IMR-90 (cell line): ENCODE measurements at regions not wholly inside any gene's neighbourhood (a gene's known extent, or its start where the extent isn't known, plus 50 kb on each side); places are given as distances from the start of the nearest gene placed in this dataset.

Experiments used
- ATAC-seq: fragments of 200-7000 bp; cut with Tn5 transposase; 2 replicates; pipeline ENCODE4 v1.9.1; 2020; ENCODE audit warnings: low read depth, mild to moderate bottlenecking, moderate library complexity
- BruUV-seq: library from RNA; stranded (reverse); fragments of 400-500 nt; replicated peaks from 2 replicates; lab custom pipeline; 2021; lab: Mats Ljungman, UMichigan
- CTCF ChIA-PET: fragments of 300-600 bp; formaldehyde crosslinking; extraction: SDS; loops from one replicate; lab custom pipeline; 2021; ENCODE audit warnings: antibody characterized with exemption; lab: Yijun Ruan, JAX
- POLR2A ChIA-PET: fragments of 300-600 bp; sonication (Branson Sonifier 250); formaldehyde crosslinking; loops from one replicate; lab custom pipeline; 2022; ENCODE audit warnings: antibody characterized with exemption; ENCODE audit not compliant: unreplicated experiment; lab: Charles Lee
- DNase-seq: peaks from one replicate; pipeline ENCODE4 v3.0.0; 2013
- H2AFZ ChIP-seq: replicated peaks from 2 replicates; pipeline ENCODE3; 2013; ENCODE audit warnings: low read length, mild to moderate bottlenecking; ENCODE audit not compliant: poor library complexity
- H2AK5ac ChIP-seq: 2 replicates; pipeline ENCODE4 v1.6.1; 2013; ENCODE audit warnings: low read depth, low read length, inconsistent platforms
- H2AK9ac ChIP-seq: replicated peaks from 2 replicates; pipeline ENCODE3; 2013; ENCODE audit warnings: mild to moderate bottlenecking, low read depth, low read length, moderate library complexity; ENCODE audit not compliant: poor library complexity
- H2BK120ac ChIP-seq: 2 replicates; pipeline ENCODE4 v1.6.1; 2013; ENCODE audit warnings: low read depth, low read length, inconsistent platforms
- H2BK15ac ChIP-seq: 3 replicates; pipeline ENCODE4 v1.6.1; 2013; ENCODE audit warnings: low read depth, low read length, inconsistent platforms
- H2BK20ac ChIP-seq: 2 replicates; pipeline ENCODE4 v1.6.1; 2013; ENCODE audit warnings: low read depth, mild to moderate bottlenecking, inconsistent platforms, low read length, moderate library complexity
- H2BK5ac ChIP-seq: 2 replicates; pipeline ENCODE4 v1.6.1; 2013; ENCODE audit warnings: mild to moderate bottlenecking, low read depth, low read length, inconsistent platforms; ENCODE audit not compliant: poor library complexity, severe bottlenecking
- H3K14ac ChIP-seq: replicated peaks from 2 replicates; pipeline ENCODE4 v1.6.1; 2013; ENCODE audit warnings: low read depth, low read length, inconsistent platforms
- H3K18ac ChIP-seq: 2 replicates; pipeline ENCODE4 v1.6.1; 2013; ENCODE audit warnings: low read depth, low read length, control low read depth
- H3K23ac ChIP-seq: 2 replicates; pipeline ENCODE4 v1.6.1; 2013; ENCODE audit warnings: low read depth, low read length, inconsistent platforms
- H3K27ac ChIP-seq: 2 replicates; pipeline ENCODE4 v1.5.1; 2013; ENCODE audit warnings: mild to moderate bottlenecking, control low read depth, low read length; ENCODE audit not compliant: insufficient read depth
- H3K27me3 ChIP-seq: 2 replicates; pipeline ENCODE4 v1.6.1; 2013; ENCODE audit warnings: low read length; ENCODE audit not compliant: control insufficient read depth, insufficient read depth
- H3K36me3 ChIP-seq: 2 replicates; pipeline ENCODE4 v1.6.1; 2013; ENCODE audit warnings: low read length, mixed read lengths; ENCODE audit not compliant: control insufficient read depth, insufficient read depth
- H3K4ac ChIP-seq: 2 replicates; pipeline ENCODE4 v1.6.1; 2013; ENCODE audit warnings: low read depth, low read length, inconsistent platforms
- H3K4me1 ChIP-seq: 2 replicates; pipeline ENCODE4 v1.6.1; 2013; ENCODE audit warnings: low read length, mixed read lengths; ENCODE audit not compliant: control insufficient read depth, insufficient read depth
- H3K4me2 ChIP-seq: 2 replicates; pipeline ENCODE4 v1.6.1; 2013; ENCODE audit warnings: low read depth, mild to moderate bottlenecking, control low read depth, low read length, moderate library complexity
- H3K4me3 ChIP-seq: 2 replicates; pipeline ENCODE4 v1.5.1; 2013; ENCODE audit warnings: low read depth, mild to moderate bottlenecking, control low read depth, low read length, moderate library complexity; ENCODE audit not compliant: insufficient read depth
- H3K56ac ChIP-seq: 2 replicates; pipeline ENCODE4 v1.6.1; 2013; ENCODE audit warnings: low read length, inconsistent platforms; ENCODE audit not compliant: insufficient read depth; ENCODE audit errors: extremely low read depth
- H3K79me1 ChIP-seq, 2 experiments: 2 replicates each; pipeline ENCODE4 v1.6.1; 2013; ENCODE audit warnings: low read length in 2 of 2, inconsistent platforms in 1 of 2, low read depth in 1 of 2
- H3K9ac ChIP-seq: 2 replicates; pipeline ENCODE4 v1.6.1; 2013; ENCODE audit warnings: low read depth, low read length, control low read depth
- H3K9me1 ChIP-seq: 2 replicates; pipeline ENCODE4 v1.6.1; 2013; ENCODE audit warnings: low read length, inconsistent platforms; ENCODE audit not compliant: insufficient read depth
- H3K9me3 ChIP-seq: 2 replicates; pipeline ENCODE4 v1.6.1; 2013; ENCODE audit warnings: low read length; ENCODE audit not compliant: control insufficient read depth, insufficient read depth
- H4K20me1 ChIP-seq: 2 replicates; pipeline ENCODE4 v1.6.1; 2013; ENCODE audit warnings: low read length, inconsistent platforms; ENCODE audit not compliant: insufficient read depth
- H4K5ac ChIP-seq: 2 replicates; pipeline ENCODE4 v1.6.1; 2013; ENCODE audit warnings: mild to moderate bottlenecking, low read depth, low read length, control low read depth
- H4K8ac ChIP-seq, 2 experiments: 2 replicates each; pipeline ENCODE4 v1.6.1; 2013; ENCODE audit warnings: low read depth in 2 of 2, low read length in 2 of 2, control low read depth in 1 of 2, inconsistent platforms in 1 of 2
- H4K91ac ChIP-seq: 2 replicates; pipeline ENCODE4 v1.6.1; 2013; ENCODE audit warnings: low read depth, low read length, inconsistent platforms; ENCODE audit not compliant: insufficient read depth
- BHLHE40 ChIP-seq: fragments of 150-350 bp; IDR thresholded peaks from 2 replicates; pipeline ENCODE4 v1.6.1; 2016; ENCODE audit warnings: mild to moderate bottlenecking, low read depth, low read length
- CEBPB ChIP-seq: IDR thresholded peaks from 2 replicates; pipeline ENCODE4 v1.6.1; 2012; ENCODE audit warnings: low read depth, low read length, improper control_type of control experiment
- MAFK ChIP-seq: IDR thresholded peaks from 2 replicates; pipeline ENCODE4 v1.6.1; 2012; ENCODE audit warnings: low read depth, low read length, improper control_type of control experiment
- MAZ ChIP-seq: IDR thresholded peaks from 2 replicates; pipeline ENCODE4 v1.6.1; 2012; ENCODE audit warnings: low read depth, mild to moderate bottlenecking, low read length, improper control_type of control experiment, moderate library complexity, borderline replicate concordance
- RAD21 ChIP-seq: IDR thresholded peaks from 2 replicates; pipeline ENCODE4 v1.6.1; 2012; ENCODE audit warnings: low read length, improper control_type of control experiment
- RFX5 ChIP-seq: IDR thresholded peaks from 2 replicates; pipeline ENCODE4 v1.8.0; 2012; ENCODE audit warnings: low read depth, mild to moderate bottlenecking, low read length, moderate library complexity
- SMC3 ChIP-seq: fragments of 150-350 bp; IDR thresholded peaks from 2 replicates; pipeline ENCODE4 v1.6.1; 2016; ENCODE audit warnings: low read depth, mild to moderate bottlenecking, antibody characterized with exemption, low read length, moderate library complexity
- WGBS, 2 experiments: methylation state at CpG; one replicate each; pipeline versions ENCODE4 v1.1.5 to v1.1.7; 2013; ENCODE audit warnings: missing lambda C conversion rate in 2 of 2; ENCODE audit not compliant: insufficient read length in 1 of 2; ENCODE audit errors: extremely low coverage in 2 of 2; 5-methylcytosine and 5-hydroxymethylcytosine counted together
- dilution Hi-C: fragments of 300-500 bp; cut with HindIII; formaldehyde crosslinking; loops from one replicate; pipeline ENCODE4 v1.14.3; 2018; ENCODE audit warnings: low sequenced_read_pairs; ENCODE audit not compliant: unreplicated experiment
- in situ Hi-C: fragments of 300-500 bp; cut with MboI; formaldehyde crosslinking; loops from 3 replicates; pipeline ENCODE4 v1.14.3; 2019; ENCODE audit warnings: low sequenced_read_pairs, inconsistent platforms, mixed read lengths
- intact Hi-C: fragments of 100-400 bp; cut with micrococcal nuclease; formaldehyde crosslinking; loops from 2 replicates; pipeline ENCODE4 v1.10.0; 2022

GRCh38 chr18:1468550-1468949 lies 563.9 kb downstream of the ADCYAP1 start:
- Histone ChIP-seq H4K5ac (no peak overlapping the region), H4K8ac (no peak overlapping the region), H2BK15ac (no peak overlapping the region), H3K4me2 (no peak overlapping the region), H3K23ac (no peak overlapping the region), H2AK9ac (no peak overlapping the region), H3K4me1 (no peaks in the 10 kb centered on the region), H2BK5ac (no peak overlapping the region), H3K9me3 (0 out of 2 replicates have a peak, but pooled peaks cover 2% of the 10 kb centered on the region), H3K27ac (no peak overlapping the region), H4K20me1 (no peaks in the 10 kb centered on the region), H2AFZ (no peak overlapping the region), H2BK20ac (no peak overlapping the region), H3K4me3 (no peak overlapping the region), H3K9ac (no peak overlapping the region), H3K9me1 (no peaks in the 10 kb centered on the region), H3K36me3 (no peaks in the 10 kb centered on the region), H3K27me3 (no peaks in the 10 kb centered on the region), H2BK120ac (no peak overlapping the region), H3K18ac (no peak overlapping the region), H3K56ac (no peak overlapping the region), H4K91ac (no peak overlapping the region), H3K14ac (no peak overlapping the region), H2AK5ac (no peak overlapping the region), H3K79me1 (no peaks in the 10 kb centered on the region), H3K4ac (no peak overlapping the region)
- WGBS, 2 experiments, result no CpG with 5 or more reads among the region's 2 CpGs
- dilution Hi-C loops (no loop called here), in situ Hi-C loops (no loop called here), intact Hi-C loops (no loop called here)
- BruUV-seq, result no TSS peak
- ChIA-PET CTCF (no interaction called here), POLR2A (no interaction called here)
- DNase-seq (no peak), ATAC-seq (no peak)
- TF ChIP-seq SMC3 (no peak), CEBPB (no peak), MAZ (no peak), RAD21 (no peak), MAFK (no peak), BHLHE40 (no peak), RFX5 (no peak)
